ENCODE measurements at regions not wholly inside any gene's neighbourhood (a gene's known extent, or its start where the extent isn't known, plus 50 kb on each side); places are given as distances from the start of the nearest gene placed in this dataset.

- no peak for DNase-seq (ENCODE audit: low read depth, low spot score)
- H3K4me2 ChIP-seq (ENCODE audit: control insufficient read depth, extremely low read depth, insufficient read depth, low read depth, low read length) = no peak overlapping the region
- no peaks in the 10 kb centered on the region for H3K9me3 ChIP-seq (ENCODE audit: control insufficient read depth, low read depth, low read length)
- no peak overlapping the region for H3K9ac ChIP-seq (ENCODE audit: control insufficient read depth, extremely low read depth, insufficient read depth, low read length)
- dilution Hi-C loops (cut with MboI; ENCODE audit: extremely low pct_ligation_motif_present, low sequenced_read_pairs) = no loop called here
- no peaks in the 10 kb centered on the region for H4K20me1 ChIP-seq (ENCODE audit: control insufficient read depth, extremely low read depth, insufficient read depth, low read length)
- no peaks in the 10 kb centered on the region for H3K79me2 ChIP-seq (ENCODE audit: control insufficient read depth, insufficient read depth, low read length)
- H3K27me3 ChIP-seq (ENCODE audit: control insufficient read depth, extremely low read depth, insufficient read depth, low read length) = no peaks in the 10 kb centered on the region
- H3K9me1 ChIP-seq (ENCODE audit: control insufficient read depth, extremely low read depth, insufficient read depth, low read length) = no peaks in the 10 kb centered on the region
- FAIRE-seq = no peak
- H2AFZ ChIP-seq (ENCODE audit: control insufficient read depth, low read length) = no peak overlapping the region
- TF ChIP-seq CTCF (optimal IDR thresholded peaks at IDR 0.05 in 1 of 3, IDR thresholded peaks at IDR 0.05 in 1 of 3, conservative IDR thresholded peaks at IDR 0.05 in 1 of 3; ENCODE audit: extremely low read depth in 1 of 3, insufficient read depth in 2 of 3, low read length in 3 of 3) (no peak), EZH2 (IDR thresholded peaks at IDR 0.05; ENCODE audit: low read length) (no peak)
- no peak overlapping the region for H3K27ac ChIP-seq (ENCODE audit: control insufficient read depth, insufficient read depth, low read length)
- no peaks in the 10 kb centered on the region for H3K36me3 ChIP-seq (ENCODE audit: control insufficient read depth in 2 of 2, extremely low read depth in 1 of 2, insufficient read depth in 2 of 2, low read length in 2 of 2)
- H3K4me3 ChIP-seq (ENCODE audit: control insufficient read depth in 2 of 3, extremely low read depth in 1 of 3, insufficient read depth in 2 of 3, low read depth in 1 of 3, low read length in 3 of 3) = no peak overlapping the region
- H3K4me1 ChIP-seq (ENCODE audit: control insufficient read depth, extremely low read depth, insufficient read depth, low read length) = no peaks in the 10 kb centered on the region
These were observed 66.0 kb upstream of the FAT1 start for GRCh38 chr4:186789651-186790050.

- no peak overlapping the region for H3K4me3 ChIP-seq (ENCODE audit: control insufficient read depth in 2 of 3, extremely low read depth in 1 of 3, insufficient read depth in 2 of 3, low read depth in 1 of 3, low read length in 3 of 3)
- H3K36me3 ChIP-seq (ENCODE audit: control insufficient read depth in 2 of 2, extremely low read depth in 1 of 2, insufficient read depth in 2 of 2, low read length in 2 of 2) = no peaks in the 10 kb centered on the region
- no peaks in the 10 kb centered on the region for H3K9me1 ChIP-seq (ENCODE audit: control insufficient read depth, extremely low read depth, insufficient read depth, low read length)
- no peaks in the 10 kb centered on the region for H3K79me2 ChIP-seq (ENCODE audit: control insufficient read depth, insufficient read depth, low read length)
- H3K9ac ChIP-seq (ENCODE audit: control insufficient read depth, extremely low read depth, insufficient read depth, low read length) = no peak overlapping the region
- no peak overlapping the region for H3K4me2 ChIP-seq (ENCODE audit: control insufficient read depth, extremely low read depth, insufficient read depth, low read depth, low read length)
- dilution Hi-C loops (cut with MboI; ENCODE audit: extremely low pct_ligation_motif_present, low sequenced_read_pairs) = no loop called here
- no peak overlapping the region for H2AFZ ChIP-seq (ENCODE audit: control insufficient read depth, low read length)
- H3K27me3 ChIP-seq (ENCODE audit: control insufficient read depth, extremely low read depth, insufficient read depth, low read length) = no peaks in the 10 kb centered on the region
- no peak for FAIRE-seq
- no peak overlapping the region for H3K27ac ChIP-seq (ENCODE audit: control insufficient read depth, insufficient read depth, low read length)
- H4K20me1 ChIP-seq (ENCODE audit: control insufficient read depth, extremely low read depth, insufficient read depth, low read length) = no peaks in the 10 kb centered on the region
- TF ChIP-seq EZH2 (IDR thresholded peaks at IDR 0.05; ENCODE audit: low read length) (no peak), CTCF (optimal IDR thresholded peaks at IDR 0.05 in 1 of 3, IDR thresholded peaks at IDR 0.05 in 1 of 3, conservative IDR thresholded peaks at IDR 0.05 in 1 of 3; ENCODE audit: extremely low read depth in 1 of 3, insufficient read depth in 2 of 3, low read length in 3 of 3) (no peak)
- no peaks in the 10 kb centered on the region for H3K9me3 ChIP-seq (ENCODE audit: control insufficient read depth, low read depth, low read length)
- DNase-seq (ENCODE audit: low read depth, low spot score) = no peak
- H3K4me1 ChIP-seq (ENCODE audit: control insufficient read depth, extremely low read depth, insufficient read depth, low read length) = no peaks in the 10 kb centered on the region
These were observed 67.0 kb upstream of the FAT1 start for GRCh38 chr4:186790630-186791029.
